GM12873 (cell line): ENCODE measurements at regions not wholly inside any gene's neighbourhood (a gene's known extent, or its start where the extent isn't known, plus 50 kb on each side); places are given as distances from the start of the nearest gene placed in this dataset.

Experiments used
- CTCF ChIP-seq: IDR thresholded peaks from 2 replicates; pipeline ENCODE4 v1.5.1; 2012; ENCODE audit warnings: low read depth, mild to moderate bottlenecking, moderate library complexity, low read length, control low read depth; ENCODE audit not compliant: insufficient read depth; ENCODE audit errors: missing control alignments

DNA sequence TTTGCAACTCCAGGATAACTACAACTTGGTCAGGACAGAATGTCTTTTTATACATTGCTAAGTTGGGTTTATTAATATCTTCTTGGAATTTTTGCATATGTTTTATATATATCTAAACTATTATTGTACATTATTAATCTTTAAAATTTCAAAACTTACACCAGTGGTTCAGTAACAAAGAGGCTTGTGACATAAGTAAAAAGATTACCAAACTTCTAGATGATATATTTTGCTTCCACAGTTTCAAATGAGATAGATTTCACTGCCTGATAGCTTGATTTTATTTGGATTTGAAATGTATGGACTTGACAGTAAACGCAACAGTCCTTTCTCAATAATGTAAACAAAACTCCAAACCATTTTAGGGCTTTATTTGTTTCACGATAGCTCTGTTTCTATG is 701.2 kb upstream of the IGFBP3 start:
- TF ChIP-seq CTCF = no peak

DNA sequence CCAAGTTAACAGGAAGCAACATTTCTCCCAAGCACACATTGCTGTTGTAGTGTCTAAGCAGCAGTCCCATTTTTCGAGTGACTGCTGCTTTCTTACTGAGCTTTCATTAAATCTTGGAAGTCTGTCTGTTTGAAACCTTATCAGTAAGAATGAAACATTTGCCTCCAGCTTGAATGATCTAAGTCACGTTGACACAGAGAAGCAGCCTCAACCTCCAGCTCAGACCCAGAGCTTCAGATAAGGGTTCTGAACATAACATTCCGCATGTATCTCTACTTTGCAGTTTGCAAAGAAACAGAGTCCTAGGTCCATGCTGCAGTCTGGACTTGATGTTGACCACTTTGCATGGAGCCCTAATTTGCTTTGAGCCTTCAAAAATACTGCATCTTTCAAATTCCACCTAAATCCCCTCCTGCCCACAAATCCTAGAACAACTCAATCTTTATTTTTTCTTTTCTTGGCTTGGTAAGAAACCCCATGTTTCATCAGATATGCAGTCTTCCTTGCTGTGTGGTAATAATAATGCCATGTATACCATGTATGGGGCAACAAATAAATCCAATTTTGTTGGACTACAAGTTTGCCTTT is 698.7 kb upstream of the IGFBP3 start:
- no peak for TF ChIP-seq CTCF

DNA sequence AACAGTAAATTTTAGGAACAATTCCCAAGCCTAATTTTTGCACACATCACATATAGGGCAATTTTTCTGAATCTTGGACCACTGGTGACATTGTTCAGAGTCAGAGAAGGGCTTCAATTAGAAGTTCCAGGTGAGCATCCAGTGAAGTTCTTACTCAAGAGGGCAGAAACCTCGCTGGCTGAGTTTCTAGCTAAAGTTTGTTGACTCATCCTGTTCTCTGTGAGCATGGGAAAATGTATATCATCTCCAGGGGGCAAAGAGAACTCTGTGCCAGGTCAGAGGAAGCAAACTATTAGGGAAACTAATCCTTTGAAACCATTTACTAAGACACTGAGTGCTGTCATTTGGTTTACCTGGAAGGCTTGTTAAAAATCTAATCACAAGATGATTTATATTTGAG is 695.6 kb upstream of the IGFBP3 start:
- TF ChIP-seq CTCF = no peak

GRCh38 chr7:46613551-46613950 is 692.5 kb upstream of the IGFBP3 start:
- TF ChIP-seq CTCF = no peak

DNA sequence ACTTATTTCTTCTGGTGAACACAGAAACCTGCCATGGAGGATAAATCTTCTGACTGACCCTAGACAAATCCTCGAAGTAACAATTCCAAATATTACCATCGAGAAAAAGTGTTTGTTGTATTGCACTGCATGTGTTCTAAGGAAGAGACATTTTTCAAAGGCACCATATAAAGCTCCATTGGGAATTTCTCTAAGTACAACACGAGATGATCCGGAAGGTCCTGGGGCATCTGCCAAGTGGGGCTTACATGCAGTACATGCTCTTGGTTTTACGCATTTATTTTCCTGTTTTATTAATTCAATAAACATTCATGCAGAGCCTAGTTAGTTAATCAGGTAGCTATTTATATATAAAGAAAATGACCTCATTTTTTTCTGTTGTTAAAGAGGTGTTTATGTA is 692.0 kb upstream of the IGFBP3 start:
- TF ChIP-seq CTCF = no peak

DNA sequence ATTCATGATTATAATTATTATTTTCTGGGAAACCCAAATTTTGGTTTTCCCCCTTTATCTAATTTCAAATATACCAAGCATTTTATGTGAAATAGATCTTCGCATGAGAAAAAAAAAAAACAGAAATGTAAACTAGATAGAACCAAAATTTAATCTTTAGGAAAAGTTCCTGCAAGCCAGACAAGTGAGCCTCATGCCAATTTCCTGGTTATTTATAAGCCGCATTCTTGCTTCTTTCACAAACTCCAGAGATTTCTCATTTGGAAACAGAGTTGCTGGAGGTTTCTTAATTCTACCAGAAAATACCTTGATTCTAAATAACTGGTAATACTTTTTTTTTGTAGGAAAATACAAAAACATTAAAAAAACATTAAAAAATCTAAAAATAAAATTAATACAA is 690.4 kb upstream of the IGFBP3 start:
- no peak for TF ChIP-seq CTCF

GRCh38 chr7:46610746-46611145 is 689.7 kb upstream of the IGFBP3 start:
- no peak for TF ChIP-seq CTCF
